ENCODE measurements at regions not wholly inside any gene's neighbourhood (a gene's known extent, or its start where the extent isn't known, plus 50 kb on each side); places are given as distances from the start of the nearest gene placed in this dataset.
"Not testable (repeated sequence)": the region's sequence is repeated elsewhere in the genome, so short reads cannot be mapped to it uniquely, and the experiment has no call there.

GRCh38 chr2:224263571-224264043 is 138.3 kb downstream of the FAM124B start:
- no peak for DNase-seq (ENCODE audit: low read depth in 2 of 3, low spot score in 1 of 3)

- DNase-seq (ENCODE audit: low read depth in 2 of 3, low spot score in 1 of 3), result no peak
Observed at GRCh38 chr2:224261326-224261725, 140.6 kb downstream of the FAM124B start.

GRCh38 chr2:224260372-224261020 is 141.4 kb downstream of the FAM124B start:
- DNase-seq (ENCODE audit: low read depth in 2 of 3, low spot score in 1 of 3), result no peak

GRCh38 chr2:224259831-224260230 is 142.1 kb downstream of the FAM124B start:
- DNase-seq (ENCODE audit: low read depth in 2 of 3, low spot score in 1 of 3), result no peak

- DNase-seq (ENCODE audit: low read depth in 2 of 3, low spot score in 1 of 3), result no peak
Observed at GRCh38 chr2:224258059-224258458, 143.8 kb downstream of the FAM124B start.

GRCh38 chr2:224257156-224257555 is 144.8 kb downstream of the FAM124B start:
- DNase-seq (ENCODE audit: low read depth in 2 of 3, low spot score in 1 of 3), result no peak

- no peak for DNase-seq (ENCODE audit: low read depth in 2 of 3, low spot score in 1 of 3)
Observed at GRCh38 chr2:224253464-224253863, 148.4 kb downstream of the FAM124B start.

GRCh38 chr2:224252631-224253030 is 149.3 kb downstream of the FAM124B start:
- DNase-seq (ENCODE audit: low read depth in 2 of 3, low spot score in 1 of 3), result no peak

- no peak for DNase-seq (ENCODE audit: low read depth in 2 of 3, low spot score in 1 of 3)
Observed at GRCh38 chr2:224248944-224249371, 152.9 kb downstream of the FAM124B start.

- no peak for DNase-seq (ENCODE audit: low read depth in 2 of 3, low spot score in 1 of 3)
Observed at GRCh38 chr2:224242561-224242960, 159.3 kb downstream of the FAM124B start.

GRCh38 chr2:224241812-224242211 is 160.1 kb downstream of the FAM124B start:
- DNase-seq (ENCODE audit: low read depth in 2 of 3, low spot score in 1 of 3), result no peak

- no peak for DNase-seq (ENCODE audit: low read depth in 2 of 3, low spot score in 1 of 3)
Observed at GRCh38 chr2:224241001-224241400, 160.9 kb downstream of the FAM124B start.

GRCh38 chr2:224223851-224224555 is 177.9 kb downstream of the FAM124B start:
- DNase-seq (ENCODE audit: low read depth in 2 of 3, low spot score in 1 of 3), result no peak

GRCh38 chr2:224222974-224223373 is 178.9 kb downstream of the FAM124B start:
- no peak for DNase-seq (ENCODE audit: low read depth in 2 of 3, low spot score in 1 of 3)

- DNase-seq (ENCODE audit: low read depth in 2 of 3, low spot score in 1 of 3), result no peak
Observed at GRCh38 chr2:224222291-224222690, 179.6 kb downstream of the FAM124B start.

- no peak for DNase-seq (ENCODE audit: low read depth in 2 of 3, low spot score in 1 of 3)
Observed at GRCh38 chr2:224221455-224221913, 180.4 kb downstream of the FAM124B start.

- DNase-seq (ENCODE audit: low read depth in 2 of 3, low spot score in 1 of 3), result no peak
Observed at GRCh38 chr2:224220586-224221255, 181.2 kb downstream of the FAM124B start.

GRCh38 chr2:224219781-224220180 is 180.7 kb upstream of the SERPINE2 start:
- DNase-seq (ENCODE audit: low read depth in 2 of 3, low spot score in 1 of 3), result no peak

- DNase-seq (ENCODE audit: low read depth in 2 of 3, low spot score in 1 of 3), result no peak
Observed at GRCh38 chr2:224217962-224218347, 178.9 kb upstream of the SERPINE2 start.

GRCh38 chr2:224217233-224217961 is 178.3 kb upstream of the SERPINE2 start:
- no peak for DNase-seq (ENCODE audit: low read depth in 2 of 3, low spot score in 1 of 3)

GRCh38 chr2:224215611-224216010 is 176.5 kb upstream of the SERPINE2 start:
- DNase-seq (ENCODE audit: low read depth in 2 of 3, low spot score in 1 of 3), result not testable (repeated sequence)

Measured in stimulated activated CD4-positive, alpha-beta T cell treated with anti-CD3 and anti-CD28 coated beads, Interleukin-12 subunit alpha, Interleukin-12 subunit beta, amount 100 ng/mL, for 48 hours (primary cell).